Karpas-422 (cell line): ENCODE measurements at regions not wholly inside any gene's neighbourhood (a gene's known extent, or its start where the extent isn't known, plus 50 kb on each side); places are given as distances from the start of the nearest gene placed in this dataset.

Experiments
- DNase-seq: peaks from one replicate; pipeline ENCODE4 v3.0.0-alpha.2; 2015
- H2AFZ ChIP-seq: fragments of 200-600 bp; sonication (generic); 2 replicates; pipeline ENCODE4 v1.6.1; 2014; ENCODE audit warnings: antibody characterized with exemption, low read length, mixed read lengths
- H3K27ac ChIP-seq: fragments of 200-600 bp; sonication (generic); 2 replicates; pipeline ENCODE4 v1.5.1; 2014; ENCODE audit warnings: mild to moderate bottlenecking, low read length, moderate library complexity
- H3K27me3 ChIP-seq: fragments of 200-600 bp; sonication (generic); 2 replicates; pipeline ENCODE4 v1.6.1; 2014; ENCODE audit warnings: low read length, mixed read lengths
- H3K36me3 ChIP-seq: fragments of 200-600 bp; sonication (generic); 2 replicates; pipeline ENCODE4 v1.6.1; 2014; ENCODE audit warnings: low read length, mixed read lengths; ENCODE audit not compliant: insufficient read depth
- H3K4me1 ChIP-seq: fragments of 200-600 bp; sonication (generic); 2 replicates; pipeline ENCODE4 v1.6.1; 2014; ENCODE audit warnings: mild to moderate bottlenecking, low read length, mixed read lengths
- H3K4me2 ChIP-seq: fragments of 200-600 bp; sonication (generic); 2 replicates; pipeline ENCODE4 v1.6.1; 2014; ENCODE audit warnings: low read length, low read depth, mild to moderate bottlenecking; ENCODE audit not compliant: poor library complexity, severe bottlenecking
- H3K4me3 ChIP-seq: fragments of 200-600 bp; sonication (generic); 2 replicates; pipeline ENCODE4 v1.5.1; 2014; ENCODE audit warnings: mild to moderate bottlenecking, antibody characterized with exemption, low read length, mixed read lengths
- H3K79me2 ChIP-seq: fragments of 200-600 bp; sonication (generic); 2 replicates; pipeline ENCODE4 v1.6.1; 2014; ENCODE audit warnings: mild to moderate bottlenecking, low read length, mixed read lengths
- H3K9ac ChIP-seq: fragments of 200-600 bp; sonication (generic); 2 replicates; pipeline ENCODE4 v1.6.0; 2014; ENCODE audit warnings: low read length
- H3K9me2 ChIP-seq: fragments of 200-600 bp; sonication (generic), shearing (Covaris generic); replicated peaks from 2 replicates; pipeline ENCODE4 v1.6.0; 2014; ENCODE audit warnings: mild to moderate bottlenecking, low read length, moderate library complexity; ENCODE audit not compliant: insufficient read depth
- H3K9me3 ChIP-seq: fragments of 300-700, 200-600 bp; sonication (generic); 2 replicates; pipeline ENCODE4 v1.6.1; 2014; ENCODE audit warnings: low read length, mixed read lengths
- H4K20me1 ChIP-seq: fragments of 200-600 bp; sonication (generic); 2 replicates; pipeline ENCODE4 v1.6.1; 2014; ENCODE audit warnings: mild to moderate bottlenecking, antibody characterized with exemption, low read length, low read depth; ENCODE audit not compliant: insufficient read depth

- no peak for DNase-seq
- no peaks in the 10 kb centered on the region for H3K9me3 ChIP-seq
- no peaks in the 10 kb centered on the region for H4K20me1 ChIP-seq
- H3K4me2 ChIP-seq, result no peak overlapping the region
- no peaks in the 10 kb centered on the region for H3K79me2 ChIP-seq
- no peaks in the 10 kb centered on the region for H3K9me2 ChIP-seq
- no peak overlapping the region for H3K4me3 ChIP-seq
- H2AFZ ChIP-seq, result no peak overlapping the region
- no peak overlapping the region for H3K9ac ChIP-seq
- H3K4me1 ChIP-seq, result no peaks in the 10 kb centered on the region
- no peak overlapping the region for H3K27ac ChIP-seq
- H3K36me3 ChIP-seq, result no peaks in the 10 kb centered on the region
- H3K27me3 ChIP-seq, result no peaks in the 10 kb centered on the region
Observed at GRCh38 chr9:108443019-108443633, 412.7 kb downstream of the ACTL7B start.

GRCh38 chr9:108442627-108443018 lies 413.2 kb downstream of the ACTL7B start:
- Histone ChIP-seq H3K9me3 (no peaks in the 10 kb centered on the region), H3K4me1 (no peaks in the 10 kb centered on the region), H3K27me3 (no peaks in the 10 kb centered on the region), H3K36me3 (no peaks in the 10 kb centered on the region), H3K9me2 (no peaks in the 10 kb centered on the region), H3K4me2 (no peak overlapping the region), H3K9ac (no peak overlapping the region), H4K20me1 (no peaks in the 10 kb centered on the region), H2AFZ (no peak overlapping the region), H3K27ac (no peak overlapping the region), H3K79me2 (no peaks in the 10 kb centered on the region), H3K4me3 (no peak overlapping the region)
- DNase-seq, result no peak

- no peaks in the 10 kb centered on the region for H3K9me2 ChIP-seq
- H2AFZ ChIP-seq, result no peak overlapping the region
- no peak overlapping the region for H3K27ac ChIP-seq
- H3K9me3 ChIP-seq, result no peaks in the 10 kb centered on the region
- H3K36me3 ChIP-seq, result no peaks in the 10 kb centered on the region
- H4K20me1 ChIP-seq, result no peaks in the 10 kb centered on the region
- DNase-seq, result no peak
- H3K9ac ChIP-seq, result no peak overlapping the region
- no peak overlapping the region for H3K4me3 ChIP-seq
- H3K79me2 ChIP-seq, result no peaks in the 10 kb centered on the region
- H3K4me2 ChIP-seq, result no peak overlapping the region
- H3K4me1 ChIP-seq, result no peaks in the 10 kb centered on the region
- H3K27me3 ChIP-seq, result no peaks in the 10 kb centered on the region
Observed at GRCh38 chr9:108441726-108442125, 414.1 kb downstream of the ACTL7B start.

GRCh38 chr9:108441251-108441650 lies 414.5 kb downstream of the ACTL7B start:
- Histone ChIP-seq H3K9ac (no peak overlapping the region), H3K9me3 (no peaks in the 10 kb centered on the region), H4K20me1 (no peaks in the 10 kb centered on the region), H3K79me2 (no peaks in the 10 kb centered on the region), H3K27me3 (no peaks in the 10 kb centered on the region), H3K4me3 (no peak overlapping the region), H3K4me2 (no peak overlapping the region), H3K9me2 (no peaks in the 10 kb centered on the region), H3K36me3 (no peaks in the 10 kb centered on the region), H3K4me1 (no peaks in the 10 kb centered on the region), H3K27ac (no peak overlapping the region), H2AFZ (no peak overlapping the region)
- DNase-seq, result no peak

GRCh38 chr9:108439947-108440346 lies 415.8 kb downstream of the ACTL7B start:
- Histone ChIP-seq H2AFZ (no peak overlapping the region), H3K4me1 (no peaks in the 10 kb centered on the region), H3K4me3 (no peak overlapping the region), H3K9me2 (no peaks in the 10 kb centered on the region), H3K36me3 (no peaks in the 10 kb centered on the region), H4K20me1 (no peaks in the 10 kb centered on the region), H3K27ac (no peak overlapping the region), H3K4me2 (no peak overlapping the region), H3K79me2 (no peaks in the 10 kb centered on the region), H3K9me3 (no peaks in the 10 kb centered on the region), H3K9ac (no peak overlapping the region), H3K27me3 (no peaks in the 10 kb centered on the region)
- DNase-seq, result no peak

- no peaks in the 10 kb centered on the region for H3K9me3 ChIP-seq
- no peaks in the 10 kb centered on the region for H3K27me3 ChIP-seq
- H3K36me3 ChIP-seq, result no peaks in the 10 kb centered on the region
- H3K4me2 ChIP-seq, result no peak overlapping the region
- no peak overlapping the region for H3K27ac ChIP-seq
- no peak overlapping the region for H2AFZ ChIP-seq
- no peaks in the 10 kb centered on the region for H3K4me1 ChIP-seq
- no peaks in the 10 kb centered on the region for H4K20me1 ChIP-seq
- no peak for DNase-seq
- H3K4me3 ChIP-seq, result no peak overlapping the region
- no peak overlapping the region for H3K9ac ChIP-seq
- H3K79me2 ChIP-seq, result no peaks in the 10 kb centered on the region
- no peaks in the 10 kb centered on the region for H3K9me2 ChIP-seq
Observed at GRCh38 chr9:108437656-108438055, 418.1 kb downstream of the ACTL7B start.

GRCh38 chr9:108436448-108436847 lies 419.3 kb downstream of the ACTL7B start:
- Histone ChIP-seq H3K9ac (no peak overlapping the region), H3K27ac (no peak overlapping the region), H3K79me2 (no peaks in the 10 kb centered on the region), H3K4me3 (no peak overlapping the region), H2AFZ (no peak overlapping the region), H3K27me3 (no peaks in the 10 kb centered on the region), H3K36me3 (no peaks in the 10 kb centered on the region), H3K4me2 (no peak overlapping the region), H3K9me3 (no peaks in the 10 kb centered on the region), H3K9me2 (no peaks in the 10 kb centered on the region), H3K4me1 (no peaks in the 10 kb centered on the region), H4K20me1 (no peaks in the 10 kb centered on the region)
- DNase-seq, result no peak

GRCh38 chr9:108434502-108434901 lies 421.3 kb downstream of the ACTL7B start:
- Histone ChIP-seq H3K27ac (no peak overlapping the region), H3K9me3 (no peaks in the 10 kb centered on the region), H3K79me2 (no peaks in the 10 kb centered on the region), H3K27me3 (no peaks in the 10 kb centered on the region), H2AFZ (no peak overlapping the region), H3K36me3 (no peaks in the 10 kb centered on the region), H3K4me1 (no peaks in the 10 kb centered on the region), H3K4me2 (no peak overlapping the region), H3K4me3 (no peak overlapping the region), H3K9me2 (no peaks in the 10 kb centered on the region), H4K20me1 (no peaks in the 10 kb centered on the region), H3K9ac (no peak overlapping the region)
- no peak for DNase-seq

- Histone ChIP-seq H3K9me3 (no peaks in the 10 kb centered on the region), H2AFZ (no peak overlapping the region), H3K27me3 (no peaks in the 10 kb centered on the region), H3K36me3 (no peaks in the 10 kb centered on the region), H3K4me1 (no peaks in the 10 kb centered on the region), H3K9me2 (no peaks in the 10 kb centered on the region), H3K9ac (no peak overlapping the region), H3K27ac (no peak overlapping the region), H3K79me2 (no peaks in the 10 kb centered on the region), H4K20me1 (no peaks in the 10 kb centered on the region), H3K4me2 (no peak overlapping the region), H3K4me3 (no peak overlapping the region)
- no peak for DNase-seq
Observed at GRCh38 chr9:108434036-108434435, 421.8 kb downstream of the ACTL7B start.
